GM13976 (cell line): ENCODE measurements at regions not wholly inside any gene's neighbourhood (a gene's known extent, or its start where the extent isn't known, plus 50 kb on each side); places are given as distances from the start of the nearest gene placed in this dataset.

ENCODE experiments used
- DNase-seq: peaks from one replicate; pipeline ENCODE4 v3.0.0; 2012; ENCODE audit warnings: low spot score
- CTCF ChIP-seq: IDR thresholded peaks from 2 replicates; pipeline ENCODE4 v1.5.1; 2012; ENCODE audit warnings: borderline replicate concordance, mild to moderate bottlenecking; ENCODE audit not compliant: insufficient read depth; ENCODE audit errors: extremely low read depth, missing control alignments, control extremely low read depth
- in situ Hi-C: fragments of 300-500 bp; cut with MboI; formaldehyde crosslinking; loops from one replicate; pipeline ENCODE4 v1.12.0; 2022; ENCODE audit warnings: low sequenced_read_pairs, mixed read lengths, inconsistent platforms; ENCODE audit not compliant: unreplicated experiment

- in situ Hi-C loops = no loop called here
- DNase-seq = no peak
- no peak for TF ChIP-seq CTCF
Measured at GRCh38 chr3:78481050-78481449, 1286.7 kb downstream of the ROBO1 start.

- TF ChIP-seq CTCF = no peak
- in situ Hi-C loops = no loop called here
- DNase-seq = no peak
Measured at GRCh38 chr3:78483090-78483489, 1284.7 kb downstream of the ROBO1 start.

- in situ Hi-C loops = no loop called here
- TF ChIP-seq CTCF = no peak
- no peak for DNase-seq
Measured at GRCh38 chr3:78494851-78495250, 1272.9 kb downstream of the ROBO1 start.

- no peak for TF ChIP-seq CTCF
- in situ Hi-C loops = no loop called here
- no peak for DNase-seq
Measured at GRCh38 chr3:78495301-78495700, 1272.5 kb downstream of the ROBO1 start.

- in situ Hi-C loops = no loop called here
- TF ChIP-seq CTCF = no peak
- no peak for DNase-seq
Measured at GRCh38 chr3:78496501-78496900, 1271.3 kb downstream of the ROBO1 start.

GRCh38 chr3:78497021-78497420 lies 1270.8 kb downstream of the ROBO1 start:
- DNase-seq = no peak
- in situ Hi-C loops = no loop called here
- TF ChIP-seq CTCF = no peak

GRCh38 chr3:78497767-78498166 lies 1270.0 kb downstream of the ROBO1 start:
- TF ChIP-seq CTCF = no peak
- DNase-seq = no peak
- in situ Hi-C loops = no loop called here
